Endodermal cell (in vitro differentiated cells): ENCODE measurements at regions not wholly inside any gene's neighbourhood (a gene's known extent, or its start where the extent isn't known, plus 50 kb on each side); places are given as distances from the start of the nearest gene placed in this dataset.

Experiments
- DNase-seq: peaks from one replicate; pipeline ENCODE4 v3.0.0-alpha.2; 2017
- H3K27ac ChIP-seq: 2 replicates; pipeline ENCODE4 v1.5.1; 2013; ENCODE audit warnings: mild to moderate bottlenecking, low read depth, low read length, moderate library complexity
- H3K27me3 ChIP-seq: 2 replicates; pipeline ENCODE4 v1.6.1; 2013; ENCODE audit warnings: mild to moderate bottlenecking, low read length, moderate library complexity; ENCODE audit not compliant: insufficient read depth, control insufficient read depth, poor library complexity, severe bottlenecking
- H3K36me3 ChIP-seq: 2 replicates; pipeline ENCODE4 v1.7.0; 2013; ENCODE audit warnings: mild to moderate bottlenecking, low read length, moderate library complexity; ENCODE audit not compliant: control insufficient read depth, insufficient read depth
- H3K4me1 ChIP-seq: one replicate; pipeline ENCODE4 v1.7.0; 2013; ENCODE audit warnings: low read length; ENCODE audit not compliant: control insufficient read depth, insufficient read depth
- H3K4me3 ChIP-seq: 2 replicates; pipeline ENCODE4 v1.5.1; 2013; ENCODE audit warnings: mild to moderate bottlenecking, low read length, moderate library complexity
- H3K9ac ChIP-seq: 2 replicates; pipeline ENCODE4 v1.6.1; 2013; ENCODE audit warnings: mild to moderate bottlenecking, low read length, moderate library complexity; ENCODE audit not compliant: poor library complexity, severe bottlenecking; ENCODE audit errors: extremely low read depth
- H3K9me3 ChIP-seq: 2 replicates; pipeline ENCODE4 v1.6.1; 2013; ENCODE audit warnings: mild to moderate bottlenecking, low read length, moderate library complexity; ENCODE audit not compliant: control insufficient read depth
- H3K27ac Mint-ChIP-seq: 2 replicates; pipeline ENCODE4 v1.8.0; 2020; ENCODE audit warnings: mixed read lengths
- H3K27me3 Mint-ChIP-seq: 2 replicates; pipeline ENCODE4 v1.8.0; 2021; ENCODE audit warnings: mild to moderate bottlenecking, mixed read lengths; ENCODE audit not compliant: insufficient read depth
- H3K36me3 Mint-ChIP-seq: 2 replicates; pipeline ENCODE4 v1.8.0; 2020; ENCODE audit warnings: low read depth, mixed read lengths
- H3K4me1 Mint-ChIP-seq: 2 replicates; pipeline ENCODE4 v1.8.0; 2020; ENCODE audit warnings: mixed read lengths
- H3K4me3 Mint-ChIP-seq: 2 replicates; pipeline ENCODE4 v1.8.0; 2020; ENCODE audit warnings: mild to moderate bottlenecking, moderate library complexity, mixed read lengths
- H3K9me3 Mint-ChIP-seq: 2 replicates; pipeline ENCODE4 v1.8.0; 2020; ENCODE audit warnings: mild to moderate bottlenecking, mixed read lengths
- WGBS, 2 experiments: methylation state at CpG; one replicate each; pipeline versions ENCODE4 v1.1.5 to v1.1.7; 2013; ENCODE audit warnings: missing lambda C conversion rate in 2 of 2, mixed read lengths in 1 of 2; ENCODE audit not compliant: insufficient coverage in 1 of 2, insufficient read length in 1 of 2; 5-methylcytosine and 5-hydroxymethylcytosine counted together
- TF ChIP-seq, protein P1 (sequence below): fragments of 200-600 bp; sonication (generic); conservative IDR thresholded peaks from 2 replicates; pipeline ENCODE4 v1.5.0; 2021; ENCODE audit warnings: antibody characterized with exemption, mild to moderate bottlenecking

DNA sequence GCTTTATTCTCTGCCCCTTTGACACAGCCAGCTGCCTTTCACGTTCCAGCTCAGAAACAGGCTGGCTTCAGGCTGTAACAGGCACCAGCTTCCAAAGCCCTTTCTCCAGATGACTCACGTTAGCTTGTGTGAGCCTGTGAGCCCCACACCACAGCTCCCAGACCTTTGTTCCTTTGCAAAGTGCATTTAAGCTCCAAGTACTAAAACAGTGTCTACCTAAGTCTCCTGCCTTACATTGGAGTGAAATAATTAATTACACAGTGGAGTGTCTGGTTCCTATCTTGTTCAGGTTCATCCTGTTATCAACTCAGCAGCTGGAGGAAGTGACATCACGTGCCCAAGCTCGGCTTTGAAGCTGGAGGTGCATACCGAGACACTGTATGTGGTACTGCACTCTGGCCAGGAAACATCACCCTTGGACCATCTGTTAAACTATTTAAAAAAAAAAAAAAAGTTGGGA lies 475.8 kb downstream of the FOXO1 start:
- TF ChIP-seq, protein P1, sequence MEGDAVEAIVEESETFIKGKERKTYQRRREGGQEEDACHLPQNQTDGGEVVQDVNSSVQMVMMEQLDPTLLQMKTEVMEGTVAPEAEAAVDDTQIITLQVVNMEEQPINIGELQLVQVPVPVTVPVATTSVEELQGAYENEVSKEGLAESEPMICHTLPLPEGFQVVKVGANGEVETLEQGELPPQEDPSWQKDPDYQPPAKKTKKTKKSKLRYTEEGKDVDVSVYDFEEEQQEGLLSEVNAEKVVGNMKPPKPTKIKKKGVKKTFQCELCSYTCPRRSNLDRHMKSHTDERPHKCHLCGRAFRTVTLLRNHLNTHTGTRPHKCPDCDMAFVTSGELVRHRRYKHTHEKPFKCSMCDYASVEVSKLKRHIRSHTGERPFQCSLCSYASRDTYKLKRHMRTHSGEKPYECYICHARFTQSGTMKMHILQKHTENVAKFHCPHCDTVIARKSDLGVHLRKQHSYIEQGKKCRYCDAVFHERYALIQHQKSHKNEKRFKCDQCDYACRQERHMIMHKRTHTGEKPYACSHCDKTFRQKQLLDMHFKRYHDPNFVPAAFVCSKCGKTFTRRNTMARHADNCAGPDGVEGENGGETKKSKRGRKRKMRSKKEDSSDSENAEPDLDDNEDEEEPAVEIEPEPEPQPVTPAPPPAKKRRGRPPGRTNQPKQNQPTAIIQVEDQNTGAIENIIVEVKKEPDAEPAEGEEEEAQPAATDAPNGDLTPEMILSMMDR, result no peak
- H3K9ac ChIP-seq, result no peak overlapping the region
- Mint-ChIP-seq H3K27me3 (peaks cover 7% of the 10 kb centered on the region), H3K4me1 (peaks cover 37% of the 10 kb centered on the region), H3K36me3 (no peaks in the 10 kb centered on the region), H3K4me3 (no peak overlapping the region), H3K9me3 (no peaks in the 10 kb centered on the region), H3K27ac (no peak overlapping the region)
- peak overlapping the region; percentile 94 for H3K27ac ChIP-seq
- peaks cover 14% of the 10 kb centered on the region for H3K4me1 ChIP-seq
- H3K4me3 ChIP-seq, result no peak overlapping the region
- H3K36me3 ChIP-seq, result no peaks in the 10 kb centered on the region
- no peaks in the 10 kb centered on the region for H3K9me3 ChIP-seq
- H3K27me3 ChIP-seq, result no peaks in the 10 kb centered on the region
- no peak for DNase-seq
- WGBS, 2 experiments, result 64 to 65% methylated on average over 4 to 5 of the region's 5 CpGs

DNA sequence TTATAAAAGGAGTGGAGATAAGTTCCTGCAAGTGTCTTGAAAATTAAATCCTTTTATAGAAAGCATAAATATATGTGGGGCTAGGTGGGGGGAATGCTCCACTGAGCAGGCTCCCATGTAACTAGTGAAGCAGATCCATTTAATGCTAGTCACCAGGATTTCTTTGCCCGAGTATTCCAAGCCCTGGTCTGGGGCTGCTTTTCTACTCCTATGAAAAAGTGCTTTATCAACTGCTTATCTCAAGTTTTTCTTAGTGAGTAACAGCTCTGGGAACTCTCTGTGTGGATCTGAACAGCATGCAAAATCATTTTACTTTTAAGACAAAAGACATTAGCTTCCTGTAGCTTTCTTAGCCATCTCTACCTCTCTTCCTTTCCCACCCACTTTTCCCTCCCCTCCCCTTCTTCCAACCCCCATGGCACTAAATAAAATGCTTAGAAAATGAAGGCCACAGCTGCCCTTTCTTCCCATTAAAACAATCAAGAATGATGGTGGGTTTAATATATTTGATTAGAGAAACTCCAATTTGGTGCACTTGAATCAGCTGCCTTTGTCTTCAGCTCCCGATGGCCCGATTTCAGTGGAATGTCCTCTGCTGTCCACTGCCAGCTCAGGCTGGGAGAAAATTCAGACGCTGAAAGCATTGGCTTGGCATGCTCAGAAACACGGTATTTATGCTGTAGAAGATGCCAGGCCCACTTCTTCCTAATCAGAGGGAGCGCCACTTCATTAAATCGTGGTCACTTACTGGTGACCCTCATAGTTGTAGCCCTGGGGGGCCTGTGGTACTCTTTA lies 475.1 kb downstream of the FOXO1 start:
- Mint-ChIP-seq H3K27me3 (peaks cover 5% of the 10 kb centered on the region), H3K4me1 (peaks cover 37% of the 10 kb centered on the region), H3K36me3 (no peaks in the 10 kb centered on the region), H3K27ac (no peak overlapping the region), H3K4me3 (no peak overlapping the region), H3K9me3 (no peaks in the 10 kb centered on the region)
- peak overlapping the region; percentile 94 for H3K27ac ChIP-seq
- no peaks in the 10 kb centered on the region for H3K27me3 ChIP-seq
- no peaks in the 10 kb centered on the region for H3K36me3 ChIP-seq
- H3K9me3 ChIP-seq, result no peaks in the 10 kb centered on the region
- 80 to 89% methylated on average over 5 to 7 of the region's 7 CpGs for WGBS, 2 experiments
- no peak overlapping the region for H3K9ac ChIP-seq
- TF ChIP-seq, protein P1, result no peak
- H3K4me1 ChIP-seq, result peaks cover 14% of the 10 kb centered on the region
- no peak overlapping the region for H3K4me3 ChIP-seq
- no peak for DNase-seq

DNA sequence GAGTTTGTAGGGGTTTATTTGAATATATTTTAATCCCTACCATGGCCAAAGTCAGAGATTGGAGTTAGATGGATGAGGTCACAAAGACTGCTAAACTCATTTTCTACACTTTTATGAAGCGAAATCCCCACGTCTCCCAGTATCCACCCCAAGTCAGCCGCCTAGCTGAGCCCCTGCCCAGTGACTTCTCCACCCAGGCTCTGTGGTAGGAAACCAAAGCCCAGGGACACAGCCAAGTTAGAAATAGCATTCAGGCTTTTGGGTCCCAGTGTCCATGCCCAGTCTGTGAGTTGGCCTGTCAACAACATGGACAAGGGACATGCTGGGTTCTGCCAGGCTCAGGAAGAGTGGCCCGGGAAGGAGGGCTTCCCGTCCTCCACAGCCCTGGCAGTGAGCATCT lies 474.0 kb downstream of the FOXO1 start:
- Histone ChIP-seq H3K4me1 (peaks cover 13% of the 10 kb centered on the region), H3K27me3 (no peaks in the 10 kb centered on the region), H3K36me3 (no peaks in the 10 kb centered on the region), H3K9ac (no peak overlapping the region), H3K4me3 (no peak overlapping the region), H3K27ac (no peak overlapping the region), H3K9me3 (no peaks in the 10 kb centered on the region)
- Mint-ChIP-seq H3K4me1 (peaks cover 35% of the 10 kb centered on the region), H3K27ac (no peak overlapping the region), H3K27me3 (peaks cover 5% of the 10 kb centered on the region), H3K4me3 (no peak overlapping the region), H3K36me3 (no peaks in the 10 kb centered on the region), H3K9me3 (no peaks in the 10 kb centered on the region)
- DNase-seq, result no peak
- 93 to 100% methylated on average over 4 to 5 of the region's 5 CpGs for WGBS, 2 experiments
- TF ChIP-seq, protein P1, result no peak
